Umbilical cord (tissue), 1 donor: ENCODE measurements at regions not wholly inside any gene's neighbourhood (a gene's known extent, or its start where the extent isn't known, plus 50 kb on each side); places are given as distances from the start of the nearest gene placed in this dataset.
"Not testable (repeated sequence)": the region's sequence is repeated elsewhere in the genome, so short reads cannot be mapped to it uniquely, and the experiment has no call there.

Source experiments
- DNase-seq: peaks from one replicate; pipeline ENCODE4 v3.0.0-alpha.2; 2015; ENCODE audit warnings: low spot score

- no peak for DNase-seq
Measured at GRCh38 chr1:224061436-224061835, 52.5 kb upstream of the FBXO28 start.

GRCh38 chr1:224059897-224060427, 53.9 kb upstream of the FBXO28 start:
- DNase-seq, result no peak

- no peak for DNase-seq
Measured at GRCh38 chr1:224058303-224058702, 55.6 kb upstream of the FBXO28 start.

- DNase-seq, result no peak
Measured at GRCh38 chr1:224057461-224058199, 56.3 kb upstream of the FBXO28 start.

- no peak for DNase-seq
Measured at GRCh38 chr1:224054611-224055010, 59.3 kb upstream of the FBXO28 start.

- DNase-seq, result no peak
Measured at GRCh38 chr1:224054012-224054411, 59.9 kb upstream of the FBXO28 start.

- DNase-seq, result no peak
Measured at GRCh38 chr1:224053456-224053855, 60.5 kb upstream of the FBXO28 start.

- no peak for DNase-seq
Measured at GRCh38 chr1:224052772-224053171, 61.1 kb upstream of the FBXO28 start.

- DNase-seq, result not testable (repeated sequence)
Measured at GRCh38 chr1:224051782-224052181, 62.1 kb upstream of the FBXO28 start.

GRCh38 chr1:224051086-224051406, 62.9 kb upstream of the FBXO28 start:
- DNase-seq, result no peak

- no peak for DNase-seq
Measured at GRCh38 chr1:224047538-224047937, 66.4 kb upstream of the FBXO28 start.

- no peak for DNase-seq
Measured at GRCh38 chr1:224045556-224045955, 68.4 kb upstream of the FBXO28 start.

- DNase-seq, result no peak
Measured at GRCh38 chr1:224044420-224044819, 69.5 kb upstream of the FBXO28 start.

GRCh38 chr1:224042557-224043118, 71.3 kb upstream of the FBXO28 start:
- no peak for DNase-seq

- no peak for DNase-seq
Measured at GRCh38 chr1:224041032-224041431, 72.9 kb upstream of the FBXO28 start.

GRCh38 chr1:224040423-224040822, 73.5 kb upstream of the FBXO28 start:
- DNase-seq, result not testable (repeated sequence)

- not testable (repeated sequence) for DNase-seq
Measured at GRCh38 chr1:224040006-224040405, 73.9 kb upstream of the FBXO28 start.

- DNase-seq, result not testable (repeated sequence)
Measured at GRCh38 chr1:224038832-224039231, 75.1 kb upstream of the FBXO28 start.

- not testable (repeated sequence) for DNase-seq
Measured at GRCh38 chr1:224037362-224037761, 76.5 kb upstream of the FBXO28 start.

GRCh38 chr1:224032608-224033276, 81.2 kb upstream of the FBXO28 start:
- DNase-seq, result not testable (repeated sequence)

GRCh38 chr1:224031986-224032385, 81.9 kb upstream of the FBXO28 start:
- DNase-seq, result not testable (repeated sequence)

GRCh38 chr1:224030257-224030656, 83.7 kb upstream of the FBXO28 start:
- DNase-seq, result not testable (repeated sequence)
